Mucosa of descending colon (tissue), 3 donors: ENCODE measurements at regions not wholly inside any gene's neighbourhood (a gene's known extent, or its start where the extent isn't known, plus 50 kb on each side); places are given as distances from the start of the nearest gene placed in this dataset.

Source experiments
- ATAC-seq: fragments of 200-7000 bp; cut with Tn5 transposase; one replicate; pipeline ENCODE4 v1.9.1; 2020; ENCODE audit warnings: mild to moderate bottlenecking, moderate library complexity
- DNase-seq, 3 donors: peaks; one replicate each; pipeline ENCODE4 v3.0.0-alpha.2; 2020
- H3K36me3 ChIP-seq: fragments of 200-600 bp; one replicate; pipeline ENCODE4 v1.8.0; 2021; ENCODE audit warnings: low read depth, mild to moderate bottlenecking
- H3K4me1 ChIP-seq: fragments of 200-600 bp; one replicate; pipeline ENCODE4 v1.8.0; 2021; ENCODE audit warnings: low read depth, mild to moderate bottlenecking
- H3K4me3 ChIP-seq: fragments of 200-600 bp; one replicate; pipeline ENCODE4 v1.8.0; 2021; ENCODE audit warnings: mild to moderate bottlenecking
- H3K9me3 ChIP-seq: fragments of 200-600 bp; one replicate; pipeline ENCODE4 v1.8.0; 2021; ENCODE audit warnings: mild to moderate bottlenecking
- intact Hi-C, 2 donors: fragments of 100-400 bp; cut with DNase I in 1 of 2; cut with micrococcal nuclease in 1 of 2; formaldehyde crosslinking; loops; one replicate each; pipeline versions ENCODE4 v1.11.0 to v1.11.1; 2022; cut with DNase I, micrococcal nuclease
- TF ChIP-seq, protein P1 (sequence below): fragments of 200-600 bp; IDR thresholded peaks from one replicate; pipeline ENCODE4 v1.8.0; 2022; ENCODE audit warnings: antibody characterized with exemption, mild to moderate bottlenecking
- donor health status: DM: no; HTN: no; CAD: no; lungs with moderate emphysema.
- donor health status: DM: no; HTN: no; CAD: no.
- donor health status: DM: no; HTN: yes; CAD: no.

DNA sequence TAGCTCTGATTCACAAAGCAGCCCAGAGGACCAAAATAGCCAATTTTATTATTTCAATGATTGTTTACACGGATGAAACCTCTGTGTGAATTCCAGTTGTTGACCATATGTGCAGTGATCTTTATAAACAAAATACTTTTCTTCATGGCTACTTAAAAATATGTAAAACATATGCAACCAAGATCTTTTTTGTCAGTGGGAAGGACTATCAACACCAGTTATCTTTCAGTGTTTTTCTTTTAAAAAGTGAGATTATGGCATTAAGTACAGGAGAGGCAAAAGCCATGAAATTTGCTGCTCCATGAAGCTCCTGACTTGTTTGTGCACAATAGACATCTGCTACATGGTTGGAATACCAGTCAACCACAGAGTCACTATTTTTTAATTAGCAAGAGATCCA lies 184.4 kb downstream of the DKK2 start:
- H3K4me1 ChIP-seq = no peaks in the 10 kb centered on the region
- no peaks in the 10 kb centered on the region for H3K36me3 ChIP-seq
- intact Hi-C loops = no loop called here
- H3K4me3 ChIP-seq = no peak overlapping the region
- TF ChIP-seq, protein P1, sequence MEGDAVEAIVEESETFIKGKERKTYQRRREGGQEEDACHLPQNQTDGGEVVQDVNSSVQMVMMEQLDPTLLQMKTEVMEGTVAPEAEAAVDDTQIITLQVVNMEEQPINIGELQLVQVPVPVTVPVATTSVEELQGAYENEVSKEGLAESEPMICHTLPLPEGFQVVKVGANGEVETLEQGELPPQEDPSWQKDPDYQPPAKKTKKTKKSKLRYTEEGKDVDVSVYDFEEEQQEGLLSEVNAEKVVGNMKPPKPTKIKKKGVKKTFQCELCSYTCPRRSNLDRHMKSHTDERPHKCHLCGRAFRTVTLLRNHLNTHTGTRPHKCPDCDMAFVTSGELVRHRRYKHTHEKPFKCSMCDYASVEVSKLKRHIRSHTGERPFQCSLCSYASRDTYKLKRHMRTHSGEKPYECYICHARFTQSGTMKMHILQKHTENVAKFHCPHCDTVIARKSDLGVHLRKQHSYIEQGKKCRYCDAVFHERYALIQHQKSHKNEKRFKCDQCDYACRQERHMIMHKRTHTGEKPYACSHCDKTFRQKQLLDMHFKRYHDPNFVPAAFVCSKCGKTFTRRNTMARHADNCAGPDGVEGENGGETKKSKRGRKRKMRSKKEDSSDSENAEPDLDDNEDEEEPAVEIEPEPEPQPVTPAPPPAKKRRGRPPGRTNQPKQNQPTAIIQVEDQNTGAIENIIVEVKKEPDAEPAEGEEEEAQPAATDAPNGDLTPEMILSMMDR = no peak
- no peaks in the 10 kb centered on the region for H3K9me3 ChIP-seq
- ATAC-seq (no peak), DNase-seq (no peak)

DNA sequence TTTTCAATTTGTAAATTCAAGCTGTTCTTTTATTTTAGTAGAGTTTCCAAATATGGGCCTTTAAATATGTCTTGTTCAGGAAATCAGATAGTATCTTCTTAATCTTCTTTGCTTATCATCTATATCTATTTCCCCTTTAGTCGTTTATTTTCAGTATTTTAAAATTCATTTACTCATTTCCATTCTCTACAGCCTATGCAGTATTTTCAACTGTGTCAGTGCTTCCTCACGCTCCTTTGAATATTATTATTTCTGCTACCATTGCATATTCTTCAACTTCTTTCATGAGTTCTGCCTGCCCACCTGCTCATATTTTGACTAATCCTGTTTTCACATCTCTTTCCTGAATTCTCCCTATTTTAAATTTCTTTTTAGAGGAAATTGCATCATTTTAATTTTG lies 185.4 kb downstream of the DKK2 start:
- ATAC-seq = no peak
- TF ChIP-seq, protein P1 = no peak
- H3K4me1 ChIP-seq = no peaks in the 10 kb centered on the region
- H3K9me3 ChIP-seq = no peaks in the 10 kb centered on the region
- intact Hi-C loops = no loop called here
- H3K4me3 ChIP-seq = no peak overlapping the region
- no peak for DNase-seq
- no peaks in the 10 kb centered on the region for H3K36me3 ChIP-seq

DNA sequence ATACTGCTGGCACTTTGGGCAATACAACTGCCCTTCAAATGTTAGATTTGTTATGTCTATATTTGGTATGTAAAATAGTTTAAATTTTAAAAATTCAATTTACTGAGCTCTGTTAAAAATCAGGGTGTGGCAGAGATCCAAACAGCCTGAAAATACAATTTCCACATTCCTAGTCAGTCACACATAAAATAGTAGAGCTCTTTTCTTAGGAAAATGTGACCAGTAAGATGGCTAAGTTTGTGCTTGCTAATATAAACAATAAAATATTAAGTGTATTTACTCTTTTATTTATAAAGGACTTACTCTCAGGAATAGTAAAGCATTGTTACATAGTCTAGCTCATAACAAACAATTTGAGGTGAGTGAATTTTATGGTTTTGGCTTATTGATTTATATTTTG lies 200.2 kb downstream of the DKK2 start:
- no peak overlapping the region for H3K4me3 ChIP-seq
- ATAC-seq = no peak
- intact Hi-C loops = no loop called here
- no peaks in the 10 kb centered on the region for H3K4me1 ChIP-seq
- no peak for DNase-seq
- H3K9me3 ChIP-seq = peaks cover 5% of the 10 kb centered on the region
- H3K36me3 ChIP-seq = no peaks in the 10 kb centered on the region
- TF ChIP-seq, protein P1 = no peak

DNA sequence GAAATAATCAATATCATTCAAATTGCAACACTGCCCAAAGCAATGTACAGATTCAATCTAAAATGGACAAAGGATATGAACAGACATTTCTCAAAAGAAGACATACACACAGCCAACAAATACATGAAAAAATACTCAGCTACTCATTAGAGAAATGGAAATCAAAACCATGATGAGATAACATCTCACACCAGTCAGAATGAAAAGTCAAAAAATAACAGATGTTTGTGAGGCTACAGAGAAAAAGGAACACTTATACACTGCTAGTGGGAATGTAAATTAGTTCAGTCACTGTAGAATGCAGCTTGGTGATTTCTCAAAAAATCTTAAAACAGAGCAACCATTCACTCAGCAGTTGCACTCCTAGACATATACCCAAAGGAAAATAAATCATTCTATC lies 205.2 kb downstream of the DKK2 start:
- no peak for ATAC-seq

DNA sequence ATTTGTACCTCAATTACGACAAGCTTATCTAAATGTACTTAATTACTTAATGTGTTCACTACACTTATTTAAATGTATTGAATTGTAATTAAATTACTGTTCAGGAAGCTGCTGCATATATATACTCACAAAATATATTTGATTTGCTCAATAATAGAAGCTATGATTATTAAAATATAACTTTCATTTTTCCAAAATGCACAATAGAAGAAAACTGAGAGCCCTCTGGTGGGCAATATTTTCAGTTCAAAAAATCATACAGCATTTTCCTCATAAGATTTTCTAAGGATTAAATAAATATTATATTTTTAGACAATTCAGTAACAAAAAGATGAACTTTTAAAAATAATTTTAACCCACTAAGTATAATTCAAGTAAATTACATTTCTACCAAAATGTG lies 217.3 kb downstream of the DKK2 start:
- ATAC-seq = no peak
- intact Hi-C loops = no loop called here
- Histone ChIP-seq H3K4me1 (no peaks in the 10 kb centered on the region), H3K4me3 (no peak overlapping the region), H3K9me3 (no peaks in the 10 kb centered on the region), H3K36me3 (no peaks in the 10 kb centered on the region)
- no peak for DNase-seq
- TF ChIP-seq, protein P1 = no peak

More for the DNA sequence above, 205.2 kb downstream of the DKK2 start:
- H3K9me3 ChIP-seq = no peaks in the 10 kb centered on the region
- no peak for DNase-seq
- intact Hi-C loops = no loop called here
- no peak overlapping the region for H3K4me3 ChIP-seq
- no peaks in the 10 kb centered on the region for H3K36me3 ChIP-seq
- TF ChIP-seq, protein P1 = no peak
- no peaks in the 10 kb centered on the region for H3K4me1 ChIP-seq

DNA sequence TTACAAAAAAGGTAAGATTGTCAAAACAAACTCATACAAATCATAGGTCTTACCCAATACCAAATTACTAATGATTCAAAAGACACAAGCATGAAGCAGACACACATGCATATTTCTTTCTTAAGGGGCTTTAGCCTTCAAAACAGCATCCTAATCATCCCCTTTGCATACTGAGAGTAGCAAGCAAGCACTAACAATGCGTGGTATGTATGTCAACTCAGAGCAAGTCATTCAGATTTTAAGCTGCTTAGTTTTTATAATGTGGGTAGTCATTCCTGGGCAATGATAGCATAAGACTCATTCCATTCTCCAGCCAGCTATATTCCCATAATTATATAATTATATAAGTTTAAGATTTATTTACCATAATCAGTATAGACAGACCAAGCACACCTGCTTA lies 219.6 kb downstream of the DKK2 start:
- intact Hi-C loops = no loop called here

More for the DNA sequence above, 219.6 kb downstream of the DKK2 start:
- no peaks in the 10 kb centered on the region for H3K4me1 ChIP-seq
- no peaks in the 10 kb centered on the region for H3K36me3 ChIP-seq
- H3K9me3 ChIP-seq = no peaks in the 10 kb centered on the region
- TF ChIP-seq, protein P1 = no peak
- no peak overlapping the region for H3K4me3 ChIP-seq
- ATAC-seq (no peak), DNase-seq (no peak)
